T-helper 1 cell (primary cell): ENCODE measurements at regions not wholly inside any gene's neighbourhood (a gene's known extent, or its start where the extent isn't known, plus 50 kb on each side); places are given as distances from the start of the nearest gene placed in this dataset.
"Not testable (repeated sequence)": the region's sequence is repeated elsewhere in the genome, so short reads cannot be mapped to it uniquely, and the experiment has no call there.

ENCODE experiments used
- DNase-seq, 5 donors: peaks; one replicate each; pipeline ENCODE4 v3.0.0-alpha.2; 2012 to 2020

DNA sequence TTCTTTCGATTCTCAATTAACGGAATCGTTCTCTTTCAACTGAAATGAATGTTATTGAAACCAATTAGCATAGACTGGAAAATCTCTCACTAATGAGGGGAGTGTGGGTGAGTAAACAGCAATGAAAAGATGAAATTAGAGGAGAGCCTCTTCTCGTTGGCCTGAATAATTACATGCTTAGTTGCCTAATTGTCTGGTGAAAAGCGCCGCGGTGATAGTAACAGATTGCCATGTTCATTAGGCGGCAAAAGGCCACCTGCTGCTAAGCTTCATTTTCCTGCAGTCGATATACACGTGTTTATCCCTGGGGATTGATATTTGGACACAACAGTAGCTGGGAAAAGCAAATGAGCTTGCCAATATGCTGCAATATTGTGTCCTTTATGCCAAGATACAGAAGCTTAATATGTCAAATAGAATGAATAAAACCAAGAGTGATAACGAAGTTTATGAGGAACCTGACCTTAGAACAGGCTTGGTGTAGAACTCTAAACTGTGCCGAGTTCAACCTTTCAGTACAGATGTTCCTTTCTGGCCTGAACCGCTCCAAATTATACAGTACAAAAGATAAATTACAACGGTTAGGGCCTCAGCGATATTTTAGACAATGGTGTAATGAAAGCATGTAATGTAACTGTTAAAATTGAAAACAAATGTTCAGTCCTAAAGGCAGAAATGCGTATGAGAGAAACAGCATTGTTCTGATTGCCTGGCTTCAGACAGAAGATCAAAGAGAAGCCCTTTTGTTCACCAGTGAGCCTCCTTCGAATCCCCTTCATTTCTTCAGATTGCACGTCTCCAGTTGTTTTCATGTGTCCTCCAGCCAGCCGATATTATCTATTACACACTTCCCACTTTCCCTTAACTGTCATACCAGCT, 185.2 kb downstream of the SHOX2 start:
- DNase-seq: no peak

DNA sequence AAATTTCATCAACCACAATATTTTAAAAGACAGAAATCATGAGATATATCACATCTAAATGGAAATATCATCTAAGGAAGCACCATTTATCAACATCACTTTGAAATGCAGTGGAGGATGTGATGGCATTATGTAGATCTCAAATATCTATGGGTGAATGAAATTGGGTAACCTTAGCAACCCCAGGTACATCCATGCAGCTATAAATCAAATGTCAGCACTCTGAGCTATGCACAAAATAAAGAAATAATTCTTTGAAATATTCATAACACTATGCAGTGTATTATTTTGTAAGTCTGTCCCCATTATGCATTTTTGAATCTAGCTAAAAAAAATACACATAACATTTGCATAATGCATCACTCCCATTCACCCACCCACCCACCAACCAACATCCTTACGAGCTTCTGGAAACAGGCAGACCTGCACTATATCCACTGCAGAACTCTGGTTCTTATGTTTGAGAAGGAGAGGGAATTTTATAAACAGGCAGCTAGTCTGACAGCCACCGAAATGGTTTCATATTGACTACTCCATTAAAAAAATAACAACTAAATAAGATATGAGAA, 186.8 kb downstream of the SHOX2 start:
- DNase-seq: no peak

DNA sequence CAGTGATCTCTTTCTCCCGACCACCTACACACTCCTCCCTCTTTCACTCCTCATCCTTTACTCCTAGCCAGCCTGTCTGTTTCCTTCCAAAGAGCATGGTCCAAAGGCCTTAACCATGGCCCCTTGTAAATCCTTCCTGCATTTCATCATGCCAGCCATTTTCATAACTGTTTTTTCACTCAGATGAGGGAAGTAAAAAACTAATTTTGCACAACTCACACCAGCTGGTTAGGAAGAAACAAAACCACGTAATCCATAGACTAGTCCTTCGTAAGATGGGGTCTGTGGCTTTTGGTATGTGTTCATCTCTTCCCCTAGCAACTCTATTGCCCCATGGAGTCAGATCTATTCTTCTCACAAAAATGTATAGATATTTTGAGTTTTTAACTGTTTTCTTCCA, 187.8 kb downstream of the SHOX2 start:
- DNase-seq: no peak

DNA sequence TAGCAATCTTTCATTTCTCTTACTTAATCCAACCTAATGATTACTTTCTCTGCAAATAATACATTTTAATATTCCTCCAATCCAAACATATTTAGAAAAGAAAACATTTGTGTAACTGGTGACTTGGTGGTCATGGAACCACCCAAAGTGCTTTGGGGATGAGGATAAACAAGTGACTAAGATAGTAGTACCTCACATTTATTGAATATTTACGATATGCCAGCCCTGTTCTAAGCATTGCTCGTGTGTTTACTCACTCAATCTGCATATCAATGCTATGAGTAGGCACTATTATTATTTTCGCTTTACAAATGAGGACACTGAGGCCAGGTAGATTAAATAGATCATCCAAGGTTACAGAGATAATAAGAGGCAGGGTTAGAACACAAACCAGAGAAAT, 189.5 kb downstream of the SHOX2 start:
- DNase-seq: no peak

DNA sequence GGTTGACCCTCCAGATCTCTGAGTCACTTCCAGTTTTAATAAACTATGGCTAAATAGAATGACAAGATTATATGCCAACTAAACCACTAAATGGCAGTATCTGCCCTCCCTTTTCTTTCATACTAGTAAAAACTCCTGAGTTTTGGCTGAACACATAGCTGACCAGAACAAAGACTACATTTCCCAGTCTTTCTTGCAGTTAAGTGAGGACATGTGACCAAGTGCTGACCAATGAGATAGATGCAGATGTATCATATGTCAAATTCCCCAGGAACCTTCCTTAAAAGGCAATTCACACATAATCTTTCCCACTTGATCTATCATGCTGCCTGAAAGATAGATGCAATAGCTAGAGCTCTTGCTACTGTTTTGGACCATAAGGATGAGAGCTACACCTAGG, 191.3 kb downstream of the SHOX2 start:
- DNase-seq: no peak

DNA sequence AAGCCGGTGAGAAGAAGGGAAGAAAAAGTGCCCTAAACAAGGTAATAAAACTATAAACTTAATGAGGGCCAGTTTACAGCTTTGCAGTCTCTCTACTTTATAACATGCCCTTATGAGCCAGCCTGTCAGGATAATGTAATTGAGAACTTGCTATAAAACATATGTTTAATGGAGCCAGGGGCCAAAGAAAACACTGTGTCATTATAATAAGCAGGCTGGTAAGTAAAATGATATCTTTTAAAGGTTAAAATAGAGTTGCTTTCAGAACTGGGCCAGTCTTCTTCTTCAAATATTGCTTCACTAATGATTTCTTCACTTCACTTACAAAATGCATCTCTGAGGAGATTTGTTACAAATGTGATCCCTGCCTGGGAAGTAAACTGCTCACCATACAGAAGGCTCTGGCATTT, 192.5 kb downstream of the SHOX2 start:
- no peak for DNase-seq

DNA sequence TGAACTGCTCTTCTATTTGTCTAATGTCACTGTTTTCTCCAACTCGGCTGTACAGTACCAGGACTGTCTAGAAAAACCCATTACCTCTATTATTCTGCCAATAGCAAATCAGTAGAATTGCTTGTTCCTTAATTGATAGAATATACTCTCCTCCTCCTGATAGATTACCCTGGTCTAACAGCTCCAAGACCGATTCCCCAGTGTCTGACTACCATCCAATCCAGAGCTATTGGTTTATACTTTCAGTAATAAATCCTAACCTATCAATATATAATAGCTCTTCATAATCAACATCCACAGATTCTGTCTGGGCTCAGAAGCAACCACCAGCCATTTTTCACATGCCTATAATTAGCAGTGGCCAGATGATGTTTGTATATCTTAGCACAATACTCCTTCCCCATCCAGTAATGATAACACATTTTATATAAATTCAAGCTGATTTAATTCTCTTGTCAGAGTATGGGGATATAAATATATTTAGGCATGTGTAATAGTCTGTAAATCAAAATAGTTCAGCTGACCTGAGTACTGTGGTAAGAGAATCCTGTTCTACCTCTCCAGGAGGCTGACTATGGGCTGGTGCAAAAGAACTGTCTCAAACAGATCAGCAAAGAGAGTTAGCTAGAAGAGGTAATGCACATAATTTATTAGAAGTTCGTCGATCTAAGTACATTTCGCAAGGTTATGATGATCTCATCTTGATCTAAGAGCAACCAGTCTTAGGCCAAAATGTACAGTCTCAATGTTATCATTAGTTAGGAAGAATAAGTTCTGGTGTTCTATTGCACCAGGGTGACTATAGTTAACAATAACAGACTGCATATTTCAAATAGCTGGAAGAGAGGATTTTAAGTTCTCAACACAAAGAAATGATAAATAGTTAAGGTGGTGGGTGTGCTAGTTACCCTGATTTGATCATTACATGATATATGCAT, 193.4 kb downstream of the SHOX2 start:
- no peak for DNase-seq

DNA sequence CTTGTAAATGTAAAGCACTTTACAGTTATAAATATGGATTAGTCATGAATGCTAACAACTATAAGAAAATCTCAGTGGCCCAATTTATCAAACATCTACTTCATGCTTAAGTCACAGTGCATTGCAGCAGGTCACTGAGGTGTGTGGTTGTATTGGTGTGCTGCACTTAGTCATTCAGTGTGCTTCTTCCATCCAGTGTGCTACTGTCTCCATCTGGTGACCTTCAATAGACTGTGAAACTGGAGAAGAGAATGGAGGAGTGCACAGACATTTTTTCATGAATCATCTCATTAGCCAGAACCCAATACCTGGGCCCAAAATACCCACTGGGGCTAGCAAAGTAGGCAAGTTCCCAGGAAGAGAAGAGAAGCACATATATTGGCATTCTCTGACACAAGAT, 199.6 kb downstream of the SHOX2 start:
- no peak for DNase-seq

DNA sequence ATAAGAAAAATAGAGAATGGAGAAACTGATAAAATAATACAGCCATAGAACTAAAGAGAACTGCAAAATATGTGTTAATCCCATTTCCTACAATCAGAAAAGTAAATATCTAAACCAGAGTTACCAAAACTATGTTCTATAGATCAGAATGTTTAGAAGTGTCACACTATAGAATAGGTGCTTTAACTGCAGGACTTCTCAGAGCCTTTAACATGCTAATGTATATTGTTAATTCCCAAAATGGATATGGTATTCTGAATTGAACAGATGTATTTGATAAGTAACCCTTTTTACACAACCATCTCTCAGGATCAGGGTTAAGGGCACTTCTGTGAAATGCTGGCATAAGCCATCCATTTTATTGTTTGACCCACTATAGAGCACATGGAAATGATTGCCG, 200.3 kb downstream of the SHOX2 start:
- DNase-seq: no peak

DNA sequence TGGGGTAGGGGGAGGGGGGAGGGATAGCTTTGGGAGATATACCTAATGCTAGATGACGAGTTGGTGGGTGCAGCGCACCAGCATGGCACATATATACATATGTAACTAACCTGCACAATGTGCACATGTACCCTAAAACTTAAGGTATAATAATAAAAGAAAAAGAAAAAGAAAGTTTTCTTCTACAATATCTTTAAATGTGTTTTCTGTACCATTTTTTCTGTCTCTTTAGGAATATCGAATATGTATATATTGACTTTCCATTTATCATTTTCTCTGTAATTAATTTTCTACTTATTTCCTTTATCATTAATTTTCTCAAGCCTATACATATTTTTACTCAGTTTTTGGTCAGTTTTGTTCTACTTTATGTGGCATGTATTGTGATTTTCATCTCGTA, 203.5 kb downstream of the SHOX2 start:
- DNase-seq: not testable (repeated sequence)

DNA sequence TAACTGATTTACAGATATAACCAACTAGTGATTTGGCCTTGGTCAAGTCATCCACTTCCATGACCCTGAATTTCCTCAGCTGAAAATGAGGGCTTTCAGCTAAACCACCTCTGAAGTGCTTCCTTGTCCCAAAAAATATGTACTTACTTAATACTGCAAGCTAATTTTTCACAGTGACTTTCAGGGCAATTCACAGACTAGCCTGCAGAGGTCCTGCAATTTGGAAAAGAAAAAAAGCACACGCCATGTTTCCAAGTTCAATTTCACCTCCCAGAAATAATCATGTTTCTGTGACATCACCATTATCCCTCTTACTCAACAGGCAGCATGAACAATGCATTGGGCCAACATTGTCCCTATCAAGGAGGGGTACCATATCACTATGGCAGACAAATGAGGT, 218.2 kb downstream of the SHOX2 start:
- DNase-seq: no peak

DNA sequence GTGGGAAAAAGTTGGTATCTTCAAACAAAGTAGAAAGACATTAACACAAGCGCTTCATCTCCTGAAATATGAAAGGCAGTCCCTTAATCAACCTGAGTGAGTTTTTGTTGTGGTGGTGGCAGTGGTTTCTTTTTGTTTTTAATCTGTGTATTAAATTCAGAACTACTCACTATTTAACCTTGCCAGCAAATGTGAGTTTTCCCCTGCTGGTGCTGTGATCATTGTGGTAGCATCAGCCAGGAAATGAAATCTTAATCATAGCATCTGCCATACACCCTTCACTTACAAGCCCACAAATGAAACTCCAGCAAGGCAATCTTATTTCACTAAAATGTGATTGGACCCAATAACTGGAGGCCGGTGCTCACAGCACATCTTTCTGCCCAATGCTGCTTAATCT, 229.7 kb downstream of the SHOX2 start:
- no peak for DNase-seq

DNA sequence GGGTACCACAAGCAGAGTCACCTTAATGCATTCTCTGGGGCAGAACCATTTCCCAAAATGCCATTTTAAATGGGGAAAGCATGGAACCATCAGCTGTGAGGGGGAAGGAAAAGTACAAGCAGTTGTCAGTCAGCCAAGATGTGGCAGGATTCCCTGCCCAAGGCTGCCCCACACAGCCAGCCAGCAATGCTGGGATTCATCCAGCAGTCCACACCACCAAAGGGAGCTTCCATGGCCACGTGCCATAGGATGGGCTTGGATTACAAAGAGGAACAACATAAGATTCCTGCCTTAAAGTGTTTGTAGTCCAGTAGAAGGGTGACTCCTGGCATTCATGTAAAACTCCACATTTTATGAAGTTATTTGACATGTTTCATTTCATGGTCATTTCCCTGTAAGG, 233.3 kb downstream of the SHOX2 start:
- no peak for DNase-seq

DNA sequence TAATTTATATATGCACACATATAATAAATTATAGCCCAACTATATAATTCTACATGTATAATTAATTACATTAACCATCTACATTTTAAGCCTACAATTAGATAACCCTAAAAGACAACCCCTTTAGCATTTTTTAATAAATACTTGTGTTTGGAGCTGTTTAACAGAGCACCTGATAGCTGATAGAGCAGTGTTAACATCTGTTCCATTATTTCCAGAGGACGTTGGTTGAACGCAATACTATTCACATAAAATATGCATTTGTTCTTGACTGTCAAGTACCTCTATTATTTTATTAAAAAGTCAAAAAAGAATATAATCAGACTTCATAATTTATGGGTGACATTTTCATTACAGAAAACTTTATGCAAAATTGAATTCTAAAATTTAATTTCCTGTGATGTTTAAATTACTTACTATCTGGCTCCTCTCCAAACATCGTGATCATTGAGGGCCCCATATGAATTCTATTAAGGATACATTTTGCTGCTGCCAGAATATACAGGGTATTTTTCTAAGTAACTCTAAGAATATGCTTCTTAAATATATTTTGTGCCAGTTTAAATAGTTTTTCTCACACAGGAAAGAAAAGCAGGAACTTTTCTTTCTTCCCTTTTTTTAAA, 234.3 kb downstream of the SHOX2 start:
- no peak for DNase-seq

DNA sequence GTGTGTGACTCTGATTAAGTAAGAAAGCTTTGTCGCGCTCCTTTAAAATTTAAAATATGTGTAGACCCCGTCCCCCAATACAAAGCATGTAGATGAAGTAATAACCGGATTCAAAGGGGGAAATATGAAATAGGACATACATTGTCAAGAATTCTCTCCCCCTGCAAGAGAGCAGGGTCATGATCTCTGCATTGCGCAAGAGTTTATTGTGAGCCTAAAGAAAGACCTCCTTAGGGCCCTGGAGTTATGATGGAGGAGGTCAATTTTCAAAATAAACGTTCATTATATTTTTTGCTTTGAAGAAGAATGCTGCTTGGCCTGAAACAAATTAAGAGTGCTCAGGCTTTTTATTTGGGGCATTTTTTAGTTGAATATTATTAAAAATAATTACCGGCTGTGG, 235.0 kb downstream of the SHOX2 start:
- no peak for DNase-seq

DNA sequence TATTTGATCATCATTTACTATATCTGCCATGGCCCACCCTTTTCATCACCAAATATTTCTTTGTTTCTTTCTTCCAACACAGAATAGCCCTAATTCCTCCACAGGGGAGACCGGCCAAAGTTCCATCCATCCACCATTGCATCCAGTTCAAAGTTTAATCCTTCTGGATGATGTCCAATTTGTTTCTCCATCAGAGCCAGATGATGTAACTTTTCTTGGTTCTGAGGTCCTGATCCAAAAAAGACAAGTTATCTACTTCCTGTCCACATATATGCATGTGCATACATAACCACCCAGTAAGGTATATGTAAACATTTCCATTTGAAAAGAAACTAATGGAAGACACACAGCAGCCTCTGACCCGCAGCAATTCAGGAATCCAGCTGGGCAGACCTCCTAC, 237.3 kb downstream of the SHOX2 start:
- no peak for DNase-seq

DNA sequence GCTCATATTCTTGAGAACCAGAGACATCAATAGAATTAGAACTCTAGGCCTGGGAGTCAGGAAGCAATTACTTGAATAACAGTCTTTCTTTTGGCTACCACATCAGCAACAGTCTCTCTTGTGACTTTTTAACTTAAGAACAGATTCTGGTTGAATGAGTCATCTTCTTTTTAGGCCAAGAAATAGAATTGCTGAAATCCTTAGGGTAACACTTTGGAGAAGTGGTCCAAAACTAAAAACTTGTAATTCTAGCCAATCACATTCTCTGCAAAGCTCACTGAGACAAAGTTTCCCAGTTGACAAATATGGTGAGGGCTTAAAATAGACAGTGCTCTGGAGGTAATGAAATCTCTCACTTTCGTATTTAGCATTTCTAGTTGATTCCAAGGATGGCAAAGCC, 238.0 kb downstream of the SHOX2 start:
- DNase-seq: no peak

DNA sequence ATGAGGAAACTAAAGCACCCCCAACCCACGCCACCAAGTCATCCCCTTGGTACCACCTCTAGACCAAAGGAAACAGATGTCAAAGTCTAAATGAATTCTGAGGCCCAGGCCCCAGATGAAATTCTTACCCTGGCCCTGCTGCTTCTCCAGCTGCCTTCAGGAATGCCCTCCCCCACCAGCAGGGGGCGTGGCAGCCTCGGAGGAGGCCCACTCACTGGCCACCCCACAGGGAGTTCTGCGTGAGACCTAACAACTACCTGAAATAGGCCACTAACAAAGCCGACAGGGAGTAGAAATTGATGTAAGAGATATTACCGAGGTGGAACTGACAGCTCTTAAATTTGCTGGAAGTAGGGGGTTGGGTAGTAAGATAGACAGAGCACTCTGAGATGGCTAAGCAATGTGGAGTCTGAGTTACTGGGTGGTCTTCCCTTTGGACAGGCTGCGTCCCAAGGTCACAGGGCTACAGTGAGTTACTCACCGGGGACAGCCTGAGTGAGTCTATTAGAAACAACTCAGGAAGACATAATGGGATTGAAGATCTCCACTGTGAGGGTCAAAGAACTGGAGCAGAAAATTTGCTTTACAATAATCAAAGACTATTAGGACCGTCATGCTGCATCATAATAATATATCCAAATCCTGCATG, 240.7 kb downstream of the SHOX2 start:
- DNase-seq: peak in 3 of 5 donors; percentile 6 to 25 (median 7)

DNA sequence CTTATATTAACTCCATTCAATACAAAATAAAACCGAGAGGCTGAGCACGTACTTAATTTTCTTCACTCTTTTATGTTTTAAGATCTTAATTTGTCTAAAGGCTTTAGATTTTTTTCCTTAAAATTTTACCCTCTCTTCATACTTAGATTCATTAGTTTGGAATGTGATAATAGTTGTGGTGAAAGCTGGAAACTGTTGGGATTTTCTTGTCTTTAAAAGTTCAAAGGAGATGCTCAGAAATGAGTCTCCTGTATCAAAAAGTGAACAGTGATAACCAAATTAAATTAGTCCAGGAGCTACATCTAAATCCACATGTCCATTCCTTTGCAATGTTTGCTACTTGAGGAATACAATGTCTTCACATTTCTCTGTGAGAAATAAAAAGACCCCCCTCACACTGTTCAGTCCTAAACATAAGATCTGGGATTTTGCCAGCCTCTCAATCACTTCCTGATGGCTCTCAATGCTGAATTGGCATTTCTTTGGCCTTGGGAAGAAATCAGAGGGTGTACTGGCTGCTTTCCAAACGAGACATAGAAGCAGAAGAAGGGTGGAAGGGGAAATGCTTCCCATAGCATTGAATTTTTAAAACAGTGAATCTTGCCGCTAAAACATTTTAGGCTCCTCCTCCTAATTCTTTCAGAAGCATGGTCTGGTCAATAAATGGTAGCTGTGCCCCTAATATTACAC, 245.0 kb downstream of the SHOX2 start:
- no peak for DNase-seq

DNA sequence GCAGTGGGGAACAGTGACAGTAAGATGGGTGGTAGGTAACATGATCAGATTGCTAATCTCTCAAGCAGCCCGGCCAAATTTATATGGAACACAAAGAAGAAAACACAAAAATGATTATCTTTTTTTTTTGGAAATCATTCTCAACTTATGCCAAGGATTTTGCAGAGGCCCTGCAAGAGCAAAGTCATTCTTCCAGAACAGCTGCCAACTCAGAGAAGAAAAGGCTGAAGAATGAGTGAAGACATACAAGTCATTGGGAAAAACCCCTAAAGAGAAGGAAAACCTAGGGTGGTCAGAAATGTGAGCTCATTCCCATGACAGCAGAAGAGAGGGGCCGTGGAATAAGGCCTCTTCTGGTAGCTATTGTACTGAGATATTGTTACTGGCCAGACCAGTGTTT, 246.7 kb downstream of the SHOX2 start:
- no peak for DNase-seq

DNA sequence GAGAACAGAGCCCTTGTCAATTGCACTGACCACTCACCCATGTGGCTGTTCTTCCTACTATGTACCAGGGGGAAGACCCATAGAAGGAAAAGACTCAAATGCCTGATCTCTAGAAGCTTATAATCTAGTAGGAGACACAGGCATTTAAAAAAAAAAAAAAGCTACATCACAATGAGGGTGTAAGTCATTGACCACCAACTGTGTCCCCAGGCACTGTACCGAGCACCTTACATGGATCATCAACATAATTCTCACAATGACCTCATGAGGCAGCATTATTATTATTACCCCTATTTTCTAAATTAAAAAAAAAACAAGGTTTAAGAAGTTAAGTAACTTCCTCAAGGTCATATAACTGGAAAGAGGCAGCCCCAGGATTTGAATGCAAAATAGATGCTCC, 247.4 kb downstream of the SHOX2 start:
- no peak for DNase-seq

DNA sequence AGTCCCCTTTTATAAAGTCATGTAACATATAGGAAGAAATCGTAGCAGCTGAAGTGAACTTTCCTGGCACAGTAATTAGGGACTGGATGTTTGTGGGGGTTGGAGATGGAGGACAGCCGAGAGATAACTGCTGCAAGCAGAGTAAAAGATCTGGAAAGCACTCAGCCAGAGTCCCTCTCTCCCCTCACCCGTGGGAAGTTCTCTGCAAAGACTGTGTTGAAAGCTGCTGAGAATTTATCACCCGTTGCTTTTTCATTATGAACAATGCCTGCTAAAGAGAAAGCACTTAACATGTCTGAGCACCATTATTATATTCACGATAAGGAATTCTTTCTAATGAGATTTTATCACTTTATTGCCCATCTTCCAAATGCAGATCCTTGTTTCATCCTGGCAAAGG, 248.8 kb downstream of the SHOX2 start:
- DNase-seq: no peak
